Loucy (cell line): ENCODE measurements at regions not wholly inside any gene's neighbourhood (a gene's known extent, or its start where the extent isn't known, plus 50 kb on each side); places are given as distances from the start of the nearest gene placed in this dataset.
"Not testable (repeated sequence)": the region's sequence is repeated elsewhere in the genome, so short reads cannot be mapped to it uniquely, and the experiment has no call there.

ENCODE experiments used
- EZH2phosphoT487 ChIP-seq: fragments of 200-600 bp; IDR thresholded peaks from 2 replicates; pipeline ENCODE4 v1.6.1; 2018; ENCODE audit warnings: antibody characterized with exemption, mild to moderate bottlenecking, moderate library complexity, borderline replicate concordance
- TF ChIP-seq, protein P1 (sequence below): fragments of 200-600 bp; sonication (generic); conservative IDR thresholded peaks from 2 replicates; pipeline ENCODE4 v1.5.1; 2014; ENCODE audit warnings: mild to moderate bottlenecking, antibody characterized with exemption, low read length

GRCh38 chr1:200484438-200484946 is 74.7 kb upstream of the ZNF281 start:
- TF ChIP-seq, protein P1, sequence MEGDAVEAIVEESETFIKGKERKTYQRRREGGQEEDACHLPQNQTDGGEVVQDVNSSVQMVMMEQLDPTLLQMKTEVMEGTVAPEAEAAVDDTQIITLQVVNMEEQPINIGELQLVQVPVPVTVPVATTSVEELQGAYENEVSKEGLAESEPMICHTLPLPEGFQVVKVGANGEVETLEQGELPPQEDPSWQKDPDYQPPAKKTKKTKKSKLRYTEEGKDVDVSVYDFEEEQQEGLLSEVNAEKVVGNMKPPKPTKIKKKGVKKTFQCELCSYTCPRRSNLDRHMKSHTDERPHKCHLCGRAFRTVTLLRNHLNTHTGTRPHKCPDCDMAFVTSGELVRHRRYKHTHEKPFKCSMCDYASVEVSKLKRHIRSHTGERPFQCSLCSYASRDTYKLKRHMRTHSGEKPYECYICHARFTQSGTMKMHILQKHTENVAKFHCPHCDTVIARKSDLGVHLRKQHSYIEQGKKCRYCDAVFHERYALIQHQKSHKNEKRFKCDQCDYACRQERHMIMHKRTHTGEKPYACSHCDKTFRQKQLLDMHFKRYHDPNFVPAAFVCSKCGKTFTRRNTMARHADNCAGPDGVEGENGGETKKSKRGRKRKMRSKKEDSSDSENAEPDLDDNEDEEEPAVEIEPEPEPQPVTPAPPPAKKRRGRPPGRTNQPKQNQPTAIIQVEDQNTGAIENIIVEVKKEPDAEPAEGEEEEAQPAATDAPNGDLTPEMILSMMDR: not testable (repeated sequence)
- not testable (repeated sequence) for TF ChIP-seq EZH2phosphoT487
